ENCODE measurements at regions not wholly inside any gene's neighbourhood (a gene's known extent, or its start where the extent isn't known, plus 50 kb on each side); places are given as distances from the start of the nearest gene placed in this dataset.

DNA sequence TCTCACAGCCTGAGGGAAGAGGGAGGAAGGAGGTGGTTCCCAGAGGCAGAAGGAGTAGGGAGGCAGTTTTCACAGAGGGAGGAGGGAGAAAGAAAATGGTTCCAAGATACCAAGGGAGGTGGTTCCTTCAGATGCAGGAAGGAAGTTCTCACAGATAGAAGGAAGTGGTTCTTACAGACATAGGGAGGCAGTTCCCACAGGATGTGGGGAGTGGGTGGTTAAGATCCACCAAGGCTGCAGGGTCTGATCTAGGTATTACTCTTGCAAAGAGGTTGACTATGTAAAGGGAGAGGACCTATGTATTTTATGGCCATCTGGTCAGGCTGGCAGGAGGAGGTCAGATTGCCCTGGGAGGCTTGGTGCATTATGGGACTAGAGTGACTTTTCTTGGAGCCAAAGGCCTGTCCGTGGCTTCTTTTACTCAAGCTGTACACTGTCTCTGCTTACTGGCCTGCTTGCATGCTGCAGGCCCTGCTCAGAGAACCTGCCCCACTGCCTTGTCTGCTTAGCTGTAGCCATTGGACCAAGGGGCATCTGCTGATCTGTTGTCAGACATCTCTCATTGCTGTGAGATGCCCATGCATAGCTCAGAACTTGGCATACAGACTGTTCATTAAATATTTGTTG lies 283.7 kb downstream of the DHX35 start:
- WGBS, 3 donors = 45 to 71% (median 50%) methylated on average over 1 of the region's 1 CpG

DNA sequence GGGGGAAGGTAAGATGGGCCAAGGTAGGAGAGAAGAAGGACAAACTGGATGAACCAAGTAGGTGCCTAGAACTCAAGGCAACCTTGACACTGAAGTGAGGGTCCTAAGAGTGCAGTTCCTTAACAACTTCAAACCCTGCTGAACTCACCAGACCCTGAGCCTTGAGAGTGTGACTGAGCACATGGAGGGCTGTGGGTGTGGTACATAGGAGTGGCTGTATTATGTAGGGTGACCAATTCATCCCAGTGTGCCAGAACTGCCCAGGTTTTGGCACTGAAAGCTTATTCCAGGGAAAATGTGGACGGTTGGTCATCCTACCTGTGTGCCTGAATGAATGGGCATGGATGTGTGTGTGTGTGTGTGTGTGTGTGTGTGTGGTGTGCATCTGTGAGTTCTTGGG lies 281.8 kb downstream of the DHX35 start:
- H3K27me3 ChIP-seq = no peaks in the 10 kb centered on the region
- DNase-seq = no peak
- no peaks in the 10 kb centered on the region for H3K36me3 ChIP-seq
- no peaks in the 10 kb centered on the region for H3K4me1 ChIP-seq (ENCODE audit: insufficient read depth)
- H3K27ac ChIP-seq = no peak overlapping the region
- H3K9me3 ChIP-seq = no peaks in the 10 kb centered on the region
- no peak overlapping the region for H3K4me3 ChIP-seq
- 70 to 88% (median 82%) methylated on average over 1 of the region's 1 CpG for WGBS, 3 donors
- intact Hi-C loops (cut with DNase I) = no loop called here
- TF ChIP-seq, protein P1, sequence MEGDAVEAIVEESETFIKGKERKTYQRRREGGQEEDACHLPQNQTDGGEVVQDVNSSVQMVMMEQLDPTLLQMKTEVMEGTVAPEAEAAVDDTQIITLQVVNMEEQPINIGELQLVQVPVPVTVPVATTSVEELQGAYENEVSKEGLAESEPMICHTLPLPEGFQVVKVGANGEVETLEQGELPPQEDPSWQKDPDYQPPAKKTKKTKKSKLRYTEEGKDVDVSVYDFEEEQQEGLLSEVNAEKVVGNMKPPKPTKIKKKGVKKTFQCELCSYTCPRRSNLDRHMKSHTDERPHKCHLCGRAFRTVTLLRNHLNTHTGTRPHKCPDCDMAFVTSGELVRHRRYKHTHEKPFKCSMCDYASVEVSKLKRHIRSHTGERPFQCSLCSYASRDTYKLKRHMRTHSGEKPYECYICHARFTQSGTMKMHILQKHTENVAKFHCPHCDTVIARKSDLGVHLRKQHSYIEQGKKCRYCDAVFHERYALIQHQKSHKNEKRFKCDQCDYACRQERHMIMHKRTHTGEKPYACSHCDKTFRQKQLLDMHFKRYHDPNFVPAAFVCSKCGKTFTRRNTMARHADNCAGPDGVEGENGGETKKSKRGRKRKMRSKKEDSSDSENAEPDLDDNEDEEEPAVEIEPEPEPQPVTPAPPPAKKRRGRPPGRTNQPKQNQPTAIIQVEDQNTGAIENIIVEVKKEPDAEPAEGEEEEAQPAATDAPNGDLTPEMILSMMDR (IDR thresholded peaks at IDR 0.05) = no peak
- TF ChIP-seq POLR2A (IDR thresholded peaks at IDR 0.05) (no peak), EP300 (IDR thresholded peaks at IDR 0.05) (no peak)

More for the DNA sequence above, 283.7 kb downstream of the DHX35 start:
- no peak overlapping the region for H3K4me3 ChIP-seq
- no peaks in the 10 kb centered on the region for H3K27me3 ChIP-seq
- no peaks in the 10 kb centered on the region for H3K36me3 ChIP-seq
- no peaks in the 10 kb centered on the region for H3K4me1 ChIP-seq (ENCODE audit: insufficient read depth)
- H3K9me3 ChIP-seq = no peaks in the 10 kb centered on the region
- no peak overlapping the region for H3K27ac ChIP-seq
- intact Hi-C loops (cut with DNase I) = no loop called here
- TF ChIP-seq, protein P1 (IDR thresholded peaks at IDR 0.05) = no peak
- TF ChIP-seq EP300 (IDR thresholded peaks at IDR 0.05) = no peak
- no peak for TF ChIP-seq POLR2A (IDR thresholded peaks at IDR 0.05)
- DNase-seq = no peak

DNA sequence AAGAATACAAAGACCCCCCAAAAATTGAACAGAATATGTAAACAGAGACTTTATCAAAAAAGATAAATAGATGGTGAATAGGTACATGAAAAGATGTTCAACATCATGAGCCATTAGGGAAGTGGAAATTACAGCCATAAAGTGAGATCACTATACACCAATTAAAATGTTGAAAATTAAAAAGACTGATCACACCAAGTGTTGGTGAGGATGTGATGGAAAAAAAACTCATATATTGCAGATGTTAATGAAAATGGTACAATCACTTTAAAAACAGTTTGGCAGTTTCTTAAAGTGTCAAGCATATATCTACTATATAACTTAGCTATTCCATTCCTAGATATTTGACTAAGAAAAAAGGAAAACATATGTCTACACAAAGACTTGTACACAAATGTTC lies 280.5 kb downstream of the DHX35 start:
- no peak overlapping the region for H3K27ac ChIP-seq
- H3K36me3 ChIP-seq = no peaks in the 10 kb centered on the region
- no peak for DNase-seq
- H3K9me3 ChIP-seq = no peaks in the 10 kb centered on the region
- no peaks in the 10 kb centered on the region for H3K27me3 ChIP-seq
- intact Hi-C loops (cut with DNase I) = no loop called here
- H3K4me1 ChIP-seq (ENCODE audit: insufficient read depth) = no peaks in the 10 kb centered on the region
- H3K4me3 ChIP-seq = no peak overlapping the region
- TF ChIP-seq POLR2A (IDR thresholded peaks at IDR 0.05) (no peak), EP300 (IDR thresholded peaks at IDR 0.05) (no peak)
- TF ChIP-seq, protein P1 (IDR thresholded peaks at IDR 0.05) = no peak

DNA sequence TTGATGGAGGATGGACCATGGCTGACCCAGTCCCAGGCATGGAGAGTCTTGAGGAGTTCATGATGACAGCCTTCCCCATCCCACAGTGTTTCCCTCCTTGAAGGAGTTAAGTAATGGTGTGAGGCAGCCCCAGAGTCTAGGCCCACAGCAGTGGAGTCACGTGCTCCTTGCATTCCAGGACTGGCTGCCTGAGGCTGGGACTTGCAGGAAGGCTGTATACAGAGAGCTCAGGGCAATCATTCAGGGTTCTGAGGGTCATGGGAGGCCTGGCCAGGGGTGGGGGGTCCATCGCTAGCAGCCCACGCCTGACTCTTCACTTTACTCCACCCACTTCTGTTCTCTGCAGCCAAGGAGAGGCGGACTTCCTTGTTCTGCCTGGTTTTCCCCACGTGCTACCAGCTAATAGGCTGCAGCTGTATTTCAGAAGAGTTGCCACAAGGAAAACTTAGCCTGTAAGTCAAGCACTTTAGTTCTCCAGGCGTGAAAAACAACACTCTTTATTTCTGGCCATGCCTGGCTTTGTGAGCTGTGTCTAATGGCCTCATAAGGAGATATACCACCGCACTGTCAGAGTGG lies 272.5 kb downstream of the DHX35 start:
- intact Hi-C loops (cut with DNase I) = no loop called here
- Histone ChIP-seq H3K27ac (no peak overlapping the region), H3K27me3 (no peaks in the 10 kb centered on the region), H3K36me3 (no peaks in the 10 kb centered on the region), H3K4me1 (ENCODE audit: insufficient read depth) (no peaks in the 10 kb centered on the region), H3K4me3 (no peak overlapping the region), H3K9me3 (no peaks in the 10 kb centered on the region)
- TF ChIP-seq, protein P1 (IDR thresholded peaks at IDR 0.05) = no peak
- TF ChIP-seq EP300 (IDR thresholded peaks at IDR 0.05) (no peak), POLR2A (IDR thresholded peaks at IDR 0.05) (no peak)
- WGBS, 3 donors = 26 to 34% (median 28%) methylated on average over 7 of the region's 7 CpGs
- DNase-seq = no peak

Data from ovary (tissue), 7 donors.